ENCODE measurements at regions not wholly inside any gene's neighbourhood (a gene's known extent, or its start where the extent isn't known, plus 50 kb on each side); places are given as distances from the start of the nearest gene placed in this dataset.

GRCh38 chr1:38651669-38652068 is 207.9 kb downstream of the RRAGC start:
- no peak for TF ChIP-seq ISL1 (CRISPR knock-in tag; IDR thresholded peaks at IDR 0.05)
- no peak for TF ChIP-seq ZFP30 (CRISPR knock-in tag; IDR thresholded peaks at IDR 0.05)
- TF ChIP-seq PATZ1 (CRISPR knock-in tag; IDR thresholded peaks at IDR 0.05; ENCODE audit: borderline replicate concordance), result no peak
- no peak for TF ChIP-seq CSDC2 (CRISPR knock-in tag; IDR thresholded peaks at IDR 0.05)
- TF ChIP-seq RARB (CRISPR knock-in tag; IDR thresholded peaks at IDR 0.05), result no peak
- TF ChIP-seq ESRRG (CRISPR knock-in tag; IDR thresholded peaks at IDR 0.05), result no peak
- no peak for TF ChIP-seq ZNF8 (CRISPR knock-in tag; IDR thresholded peaks at IDR 0.05)
- TF ChIP-seq POU6F1 (CRISPR knock-in tag; IDR thresholded peaks at IDR 0.05; ENCODE audit: borderline replicate concordance, low read depth), result no peak

Data from SK-N-SH treated with all-trans-retinoic acid at 6 μM for 48 hours (cell line).